Glutamatergic neuron (in vitro differentiated cells): ENCODE measurements at regions not wholly inside any gene's neighbourhood (a gene's known extent, or its start where the extent isn't known, plus 50 kb on each side); places are given as distances from the start of the nearest gene placed in this dataset.

Experiments used
- DNase-seq: peaks from one replicate; pipeline ENCODE4 v3.0.0; 2022
- H3K27ac Mint-ChIP-seq: one replicate; pipeline ENCODE4 v1.8.0; 2020; ENCODE audit warnings: mild to moderate bottlenecking, mixed read lengths, inconsistent platforms; ENCODE audit not compliant: unreplicated experiment
- H3K27me3 Mint-ChIP-seq: one replicate; pipeline ENCODE4 v1.8.0; 2020; ENCODE audit warnings: mild to moderate bottlenecking, moderate library complexity, mixed read lengths, inconsistent platforms; ENCODE audit not compliant: unreplicated experiment
- H3K36me3 Mint-ChIP-seq: one replicate; pipeline ENCODE4 v1.8.0; 2020; ENCODE audit warnings: mild to moderate bottlenecking, mixed read lengths, inconsistent platforms; ENCODE audit not compliant: unreplicated experiment
- H3K4me1 Mint-ChIP-seq: one replicate; pipeline ENCODE4 v1.8.0; 2020; ENCODE audit warnings: mild to moderate bottlenecking, low read depth, mixed read lengths, inconsistent platforms; ENCODE audit not compliant: unreplicated experiment
- H3K4me3 Mint-ChIP-seq: one replicate; pipeline ENCODE4 v1.8.0; 2020; ENCODE audit warnings: mild to moderate bottlenecking, mixed read lengths, inconsistent platforms; ENCODE audit not compliant: unreplicated experiment
- H3K9me3 Mint-ChIP-seq: one replicate; pipeline ENCODE4 v1.8.0; 2020; ENCODE audit warnings: mild to moderate bottlenecking, moderate library complexity, mixed read lengths, inconsistent platforms; ENCODE audit not compliant: unreplicated experiment
- TF ChIP-seq, protein P1 (sequence below): fragments of 200-600 bp; sonication (generic); IDR thresholded peaks from one replicate; pipeline ENCODE4 v1.5.0; 2021; ENCODE audit not compliant: partially characterized antibody, unreplicated experiment

DNA sequence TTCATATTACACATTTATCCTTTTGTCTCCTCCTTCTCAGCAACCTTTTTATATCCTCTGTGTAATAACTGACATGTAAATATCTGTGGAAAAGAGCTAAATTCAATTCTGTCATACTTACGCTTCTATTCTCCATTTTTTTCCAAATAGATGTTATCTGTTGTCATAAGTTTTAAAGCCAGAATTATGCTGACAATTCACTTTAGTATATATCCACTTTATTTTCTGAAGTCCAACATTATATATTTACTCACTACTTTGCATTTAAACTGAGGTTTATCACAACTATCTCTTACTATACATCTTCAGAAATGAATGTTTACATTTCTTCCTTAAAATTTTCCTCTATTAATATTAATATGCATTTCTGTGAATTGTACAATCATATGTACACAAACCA is 247.9 kb upstream of the PCDH10 start:
- Mint-ChIP-seq H3K9me3 (no peaks in the 10 kb centered on the region), H3K36me3 (no peaks in the 10 kb centered on the region), H3K27me3 (no peaks in the 10 kb centered on the region), H3K4me1 (no peaks in the 10 kb centered on the region), H3K27ac (no peak overlapping the region), H3K4me3 (no peak overlapping the region)
- TF ChIP-seq, protein P1, sequence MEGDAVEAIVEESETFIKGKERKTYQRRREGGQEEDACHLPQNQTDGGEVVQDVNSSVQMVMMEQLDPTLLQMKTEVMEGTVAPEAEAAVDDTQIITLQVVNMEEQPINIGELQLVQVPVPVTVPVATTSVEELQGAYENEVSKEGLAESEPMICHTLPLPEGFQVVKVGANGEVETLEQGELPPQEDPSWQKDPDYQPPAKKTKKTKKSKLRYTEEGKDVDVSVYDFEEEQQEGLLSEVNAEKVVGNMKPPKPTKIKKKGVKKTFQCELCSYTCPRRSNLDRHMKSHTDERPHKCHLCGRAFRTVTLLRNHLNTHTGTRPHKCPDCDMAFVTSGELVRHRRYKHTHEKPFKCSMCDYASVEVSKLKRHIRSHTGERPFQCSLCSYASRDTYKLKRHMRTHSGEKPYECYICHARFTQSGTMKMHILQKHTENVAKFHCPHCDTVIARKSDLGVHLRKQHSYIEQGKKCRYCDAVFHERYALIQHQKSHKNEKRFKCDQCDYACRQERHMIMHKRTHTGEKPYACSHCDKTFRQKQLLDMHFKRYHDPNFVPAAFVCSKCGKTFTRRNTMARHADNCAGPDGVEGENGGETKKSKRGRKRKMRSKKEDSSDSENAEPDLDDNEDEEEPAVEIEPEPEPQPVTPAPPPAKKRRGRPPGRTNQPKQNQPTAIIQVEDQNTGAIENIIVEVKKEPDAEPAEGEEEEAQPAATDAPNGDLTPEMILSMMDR = no peak
- no peak for DNase-seq

DNA sequence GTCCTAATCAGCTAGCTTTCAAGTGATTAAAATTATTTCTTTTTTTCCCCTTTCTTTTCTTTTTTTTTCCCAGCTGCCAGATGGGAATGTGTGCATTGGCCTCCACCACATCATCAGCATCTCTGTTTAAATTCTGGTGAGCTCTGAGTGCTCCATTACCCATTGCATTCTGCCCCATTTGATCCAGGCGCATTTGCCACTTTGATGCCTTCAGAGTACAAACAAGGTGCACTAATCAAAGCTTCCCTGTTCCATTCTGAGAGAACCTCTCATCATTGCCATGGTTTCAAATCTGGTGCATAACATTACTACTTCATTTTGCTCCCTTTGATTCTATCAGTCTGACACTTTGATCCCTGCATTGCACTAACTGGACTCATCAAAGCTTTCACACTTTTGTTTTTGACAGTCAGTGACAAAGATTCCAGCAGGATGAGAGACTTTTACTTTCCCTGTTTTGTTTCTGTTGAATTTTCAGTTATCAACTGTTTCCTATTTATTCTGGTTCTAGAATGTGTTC is 238.8 kb upstream of the PCDH10 start:
- Mint-ChIP-seq H3K36me3 (no peaks in the 10 kb centered on the region), H3K9me3 (no peaks in the 10 kb centered on the region), H3K4me3 (no peak overlapping the region), H3K27me3 (no peaks in the 10 kb centered on the region), H3K27ac (no peak overlapping the region), H3K4me1 (no peaks in the 10 kb centered on the region)
- no peak for DNase-seq
- TF ChIP-seq, protein P1 = no peak

DNA sequence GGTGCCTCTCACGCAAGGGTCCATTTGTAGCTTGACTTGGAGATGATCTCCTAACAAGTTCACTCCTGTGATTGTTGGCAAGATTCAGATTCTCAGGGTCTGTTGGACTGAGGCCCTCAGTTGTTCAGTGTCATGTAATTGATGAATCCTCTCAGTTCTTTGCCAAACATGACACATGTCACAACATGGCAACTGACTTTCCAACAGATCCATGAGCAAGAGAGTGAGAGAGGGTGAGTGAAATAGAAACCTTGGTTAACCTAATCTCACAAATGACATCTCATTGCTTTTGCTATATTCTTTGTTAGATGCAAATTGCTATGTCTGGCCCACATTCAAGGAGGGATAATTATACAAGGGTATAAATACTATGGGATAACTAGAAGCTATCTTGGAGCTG is 231.0 kb upstream of the PCDH10 start:
- TF ChIP-seq, protein P1 = no peak

DNA sequence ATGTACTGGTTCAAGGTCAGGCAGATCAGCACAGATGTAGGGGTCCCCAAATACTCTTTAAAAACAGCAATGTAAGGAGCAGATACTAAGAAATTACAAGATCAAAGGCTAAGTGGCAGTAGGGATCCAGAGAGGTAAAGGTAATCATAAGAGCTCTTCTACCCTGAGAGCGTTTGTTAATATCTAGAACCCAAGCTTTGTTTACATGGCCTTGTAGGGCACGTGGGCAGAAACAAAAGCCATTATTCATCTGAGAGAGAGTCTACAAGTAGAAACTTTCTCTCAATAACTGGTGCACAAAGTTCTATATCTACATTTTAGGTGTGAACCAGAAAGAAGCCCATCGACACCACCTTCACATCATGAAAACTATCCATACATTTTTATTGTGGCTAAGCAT is 225.6 kb upstream of the PCDH10 start:
- Mint-ChIP-seq H3K27me3 (no peaks in the 10 kb centered on the region), H3K4me3 (no peak overlapping the region), H3K9me3 (no peaks in the 10 kb centered on the region), H3K27ac (no peak overlapping the region), H3K4me1 (no peaks in the 10 kb centered on the region), H3K36me3 (no peaks in the 10 kb centered on the region)
- TF ChIP-seq, protein P1 = no peak
- DNase-seq = no peak

More for the DNA sequence above, 231.0 kb upstream of the PCDH10 start:
- Mint-ChIP-seq H3K4me3 (no peak overlapping the region), H3K27ac (no peak overlapping the region), H3K9me3 (no peaks in the 10 kb centered on the region), H3K36me3 (no peaks in the 10 kb centered on the region), H3K27me3 (no peaks in the 10 kb centered on the region), H3K4me1 (no peaks in the 10 kb centered on the region)
- DNase-seq = no peak

DNA sequence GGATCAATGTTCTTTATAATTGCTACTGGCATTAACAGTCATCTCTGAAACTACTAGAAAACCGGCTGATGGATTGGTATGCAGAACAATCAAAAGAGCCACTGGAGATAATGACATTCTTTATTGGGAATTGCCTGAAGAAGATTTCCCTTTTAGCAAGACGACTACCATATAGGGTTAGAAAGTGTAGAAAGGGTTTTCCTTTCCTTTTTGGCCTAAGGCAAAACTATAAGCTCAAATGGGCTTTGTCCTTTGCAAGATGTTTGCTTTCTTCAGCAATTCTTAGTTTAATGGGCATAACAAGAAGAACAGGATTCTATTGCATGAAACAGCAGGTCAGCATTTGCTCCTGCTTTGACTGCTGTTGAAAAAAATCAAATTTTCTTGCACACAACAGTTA is 214.2 kb upstream of the PCDH10 start:
- TF ChIP-seq, protein P1 = no peak
- Mint-ChIP-seq H3K4me1 (no peaks in the 10 kb centered on the region), H3K27ac (no peak overlapping the region), H3K9me3 (no peaks in the 10 kb centered on the region), H3K4me3 (no peak overlapping the region), H3K27me3 (no peaks in the 10 kb centered on the region), H3K36me3 (no peaks in the 10 kb centered on the region)
- no peak for DNase-seq
